Muscle of leg (tissue), 3 donors: ENCODE measurements at regions not wholly inside any gene's neighbourhood (a gene's known extent, or its start where the extent isn't known, plus 50 kb on each side); places are given as distances from the start of the nearest gene placed in this dataset.

Source experiments
- DNase-seq: peaks from one replicate; pipeline ENCODE4 v3.0.0; 2013
- H3K27ac ChIP-seq: one replicate; pipeline ENCODE4 v1.5.1; 2013; ENCODE audit warnings: mild to moderate bottlenecking, low read length, control low read depth
- H3K27me3 ChIP-seq: one replicate; pipeline ENCODE4 v1.6.1; 2013; ENCODE audit warnings: low read length; ENCODE audit not compliant: control insufficient read depth, insufficient read depth
- H3K36me3 ChIP-seq: one replicate; pipeline ENCODE4 v1.6.1; 2013; ENCODE audit warnings: low read length; ENCODE audit not compliant: control insufficient read depth, insufficient read depth
- H3K4me1 ChIP-seq: one replicate; pipeline ENCODE4 v1.6.1; 2013; ENCODE audit warnings: low read length; ENCODE audit not compliant: control insufficient read depth, insufficient read depth
- H3K4me3 ChIP-seq: one replicate; pipeline ENCODE4 v1.5.1; 2013; ENCODE audit warnings: low read length, control low read depth
- H3K9me3 ChIP-seq: replicated peaks from 2 replicates; pipeline ENCODE4 v1.6.1; 2013; ENCODE audit warnings: low read depth, low read length; ENCODE audit not compliant: control insufficient read depth
- WGBS: methylation state at CpG from one replicate; pipeline ENCODE4 v1.1.5; 2013; ENCODE audit warnings: missing lambda C conversion rate; ENCODE audit not compliant: insufficient coverage; 5-methylcytosine and 5-hydroxymethylcytosine counted together

- H3K27me3 ChIP-seq: no peaks in the 10 kb centered on the region
- H3K36me3 ChIP-seq: no peaks in the 10 kb centered on the region
- peak overlapping the region; percentile 20 for H3K27ac ChIP-seq
- H3K4me3 ChIP-seq: no peak overlapping the region
- H3K9me3 ChIP-seq: no peaks in the 10 kb centered on the region
- 60% methylated on average over 6 of the region's 9 CpGs for WGBS
- peaks cover 59% of the 10 kb centered on the region for H3K4me1 ChIP-seq
- DNase-seq: no peak
Observed at GRCh38 chr20:23147964-23148730, 62.0 kb upstream of the CD93 start.

- 0% methylated on average over 1 of the region's 4 CpGs for WGBS
- H3K4me1 ChIP-seq: peaks cover 61% of the 10 kb centered on the region
- no peaks in the 10 kb centered on the region for H3K36me3 ChIP-seq
- no peak for DNase-seq
- no peak overlapping the region for H3K27ac ChIP-seq
- H3K9me3 ChIP-seq: no peaks in the 10 kb centered on the region
- H3K27me3 ChIP-seq: no peaks in the 10 kb centered on the region
- no peak overlapping the region for H3K4me3 ChIP-seq
Observed at GRCh38 chr20:23147647-23147963, 61.5 kb upstream of the CD93 start.

- WGBS: 100% methylated on average over 1 of the region's 7 CpGs
- Histone ChIP-seq H3K27ac (no peak overlapping the region), H3K4me3 (no peak overlapping the region), H3K27me3 (no peaks in the 10 kb centered on the region), H3K36me3 (no peaks in the 10 kb centered on the region), H3K4me1 (peaks cover 61% of the 10 kb centered on the region), H3K9me3 (no peaks in the 10 kb centered on the region)
- DNase-seq: no peak
Observed at GRCh38 chr20:23146857-23147637, 60.9 kb upstream of the CD93 start.

- H3K9me3 ChIP-seq: no peaks in the 10 kb centered on the region
- H3K27ac ChIP-seq: no peak overlapping the region
- H3K4me3 ChIP-seq: no peak overlapping the region
- H3K27me3 ChIP-seq: no peaks in the 10 kb centered on the region
- WGBS: 92% methylated on average over 6 of the region's 9 CpGs
- H3K36me3 ChIP-seq: no peaks in the 10 kb centered on the region
- H3K4me1 ChIP-seq: peaks cover 62% of the 10 kb centered on the region
- DNase-seq: no peak
Observed at GRCh38 chr20:23146181-23146580, 60.1 kb upstream of the CD93 start.

- H3K27me3 ChIP-seq: no peaks in the 10 kb centered on the region
- WGBS: 82% methylated on average over 9 of the region's 9 CpGs
- no peak overlapping the region for H3K4me3 ChIP-seq
- no peaks in the 10 kb centered on the region for H3K36me3 ChIP-seq
- H3K4me1 ChIP-seq: peaks cover 56% of the 10 kb centered on the region
- H3K9me3 ChIP-seq: no peaks in the 10 kb centered on the region
- DNase-seq: peak; percentile 54
- no peak overlapping the region for H3K27ac ChIP-seq
Observed at GRCh38 chr20:23145281-23145700, 59.2 kb upstream of the CD93 start.

GRCh38 chr20:23144856-23145255, 58.7 kb upstream of the CD93 start:
- no peak for DNase-seq
- no peaks in the 10 kb centered on the region for H3K9me3 ChIP-seq
- H3K36me3 ChIP-seq: no peaks in the 10 kb centered on the region
- no peaks in the 10 kb centered on the region for H3K27me3 ChIP-seq
- 79% methylated on average over 6 of the region's 7 CpGs for WGBS
- no peak overlapping the region for H3K27ac ChIP-seq
- H3K4me1 ChIP-seq: peaks cover 56% of the 10 kb centered on the region
- no peak overlapping the region for H3K4me3 ChIP-seq

- Histone ChIP-seq H3K27ac (no peak overlapping the region), H3K9me3 (no peaks in the 10 kb centered on the region), H3K4me3 (no peak overlapping the region), H3K36me3 (no peaks in the 10 kb centered on the region), H3K27me3 (no peaks in the 10 kb centered on the region), H3K4me1 (peaks cover 54% of the 10 kb centered on the region)
- WGBS: no CpG with 5 or more reads among the region's 8 CpGs
- DNase-seq: no peak
Observed at GRCh38 chr20:23143986-23144690, 58.0 kb upstream of the CD93 start.

GRCh38 chr20:23143098-23143497, 57.0 kb upstream of the CD93 start:
- Histone ChIP-seq H3K27me3 (no peaks in the 10 kb centered on the region), H3K4me3 (no peak overlapping the region), H3K9me3 (no peaks in the 10 kb centered on the region), H3K27ac (peak overlapping the region; percentile 72), H3K4me1 (peaks cover 53% of the 10 kb centered on the region), H3K36me3 (no peaks in the 10 kb centered on the region)
- WGBS: 29% methylated on average over 2 of the region's 5 CpGs
- peak; percentile 85 for DNase-seq

GRCh38 chr20:23142162-23143050, 56.3 kb upstream of the CD93 start:
- WGBS: 71% methylated on average over 12 of the region's 16 CpGs
- Histone ChIP-seq H3K4me1 (peaks cover 56% of the 10 kb centered on the region), H3K27me3 (no peaks in the 10 kb centered on the region), H3K27ac (peak overlapping the region; percentile 72), H3K36me3 (no peaks in the 10 kb centered on the region), H3K9me3 (no peaks in the 10 kb centered on the region), H3K4me3 (no peak overlapping the region)
- DNase-seq: no peak
